Activated CD4-positive, alpha-beta T cell treated with anti-CD3 and anti-CD28 coated beads for 4 hours (primary cell): ENCODE measurements at regions not wholly inside any gene's neighbourhood (a gene's known extent, or its start where the extent isn't known, plus 50 kb on each side); places are given as distances from the start of the nearest gene placed in this dataset.
"Not testable (repeated sequence)": the region's sequence is repeated elsewhere in the genome, so short reads cannot be mapped to it uniquely, and the experiment has no call there.

ENCODE experiments used
- DNase-seq, 2 donors: peaks; one replicate each; pipeline ENCODE4 v3.0.0-alpha.2; 2020

GRCh38 chr9:75289332-75289731 lies 201.0 kb downstream of the OSTF1 start:
- DNase-seq = no peak

GRCh38 chr9:75299324-75299723 lies 211.0 kb downstream of the OSTF1 start:
- no peak for DNase-seq

- no peak for DNase-seq
These were observed 245.3 kb downstream of the OSTF1 start for GRCh38 chr9:75333624-75334023.

- DNase-seq = no peak
These were observed 270.5 kb downstream of the OSTF1 start for GRCh38 chr9:75358846-75359245.

GRCh38 chr9:75359638-75360037 lies 271.3 kb downstream of the OSTF1 start:
- DNase-seq = no peak

- DNase-seq = no peak
These were observed 271.9 kb downstream of the OSTF1 start for GRCh38 chr9:75360252-75360651.

- not testable (repeated sequence) for DNase-seq
These were observed 274.1 kb downstream of the OSTF1 start for GRCh38 chr9:75362446-75362845.

GRCh38 chr9:75365196-75365595 lies 276.9 kb downstream of the OSTF1 start:
- DNase-seq = no peak

- DNase-seq = no peak
These were observed 281.7 kb downstream of the OSTF1 start for GRCh38 chr9:75369989-75370388.

- no peak for DNase-seq
These were observed 284.4 kb downstream of the OSTF1 start for GRCh38 chr9:75372499-75373268.

GRCh38 chr9:75376680-75377254 lies 288.5 kb downstream of the OSTF1 start:
- no peak for DNase-seq

- DNase-seq = no peak
These were observed 289.7 kb downstream of the OSTF1 start for GRCh38 chr9:75378036-75378435.

GRCh38 chr9:75378926-75379325 lies 290.6 kb downstream of the OSTF1 start:
- DNase-seq = no peak

- DNase-seq = no peak
These were observed 293.8 kb downstream of the OSTF1 start for GRCh38 chr9:75382126-75382525.

GRCh38 chr9:75383420-75384034 lies 295.2 kb downstream of the OSTF1 start:
- DNase-seq = not testable (repeated sequence)

- DNase-seq = no peak
These were observed 296.9 kb downstream of the OSTF1 start for GRCh38 chr9:75385236-75385635.

GRCh38 chr9:75389101-75389500 lies 300.8 kb downstream of the OSTF1 start:
- DNase-seq = no peak

- DNase-seq = no peak
These were observed 302.6 kb downstream of the OSTF1 start for GRCh38 chr9:75390951-75391350.

- no peak for DNase-seq
These were observed 303.2 kb downstream of the OSTF1 start for GRCh38 chr9:75391497-75391896.

- DNase-seq = no peak
These were observed 307.0 kb downstream of the OSTF1 start for GRCh38 chr9:75395336-75395735.

GRCh38 chr9:75397836-75398235 lies 309.5 kb downstream of the OSTF1 start:
- DNase-seq = no peak

GRCh38 chr9:75408391-75408790 lies 320.1 kb downstream of the OSTF1 start:
- no peak for DNase-seq

GRCh38 chr9:75410405-75410804 lies 322.1 kb downstream of the OSTF1 start:
- DNase-seq = no peak
